IMR-90 (cell line): ENCODE measurements at regions not wholly inside any gene's neighbourhood (a gene's known extent, or its start where the extent isn't known, plus 50 kb on each side); places are given as distances from the start of the nearest gene placed in this dataset.

Experiments
- CEBPB ChIP-seq: IDR thresholded peaks from 2 replicates; pipeline ENCODE4 v1.6.1; 2012; ENCODE audit warnings: low read depth, low read length, improper control_type of control experiment
- CTCF ChIP-seq: conservative IDR thresholded peaks from 2 replicates; pipeline ENCODE4 v1.5.1; 2012; ENCODE audit warnings: mild to moderate bottlenecking, low read depth, low read length, improper control_type of control experiment
- MAFK ChIP-seq: IDR thresholded peaks from 2 replicates; pipeline ENCODE4 v1.6.1; 2012; ENCODE audit warnings: low read depth, low read length, improper control_type of control experiment
- POLR2A ChIP-seq: IDR thresholded peaks from 2 replicates; pipeline ENCODE4 v1.6.1; 2012; ENCODE audit warnings: mild to moderate bottlenecking, low read depth, low read length
- RAD21 ChIP-seq: IDR thresholded peaks from 2 replicates; pipeline ENCODE4 v1.6.1; 2012; ENCODE audit warnings: low read length, improper control_type of control experiment
- SMC3 ChIP-seq: fragments of 150-350 bp; IDR thresholded peaks from 2 replicates; pipeline ENCODE4 v1.6.1; 2016; ENCODE audit warnings: low read depth, mild to moderate bottlenecking, antibody characterized with exemption, low read length, moderate library complexity

GRCh38 chr3:145089337-145089736 lies 1071.6 kb downstream of the PLOD2 start:
- TF ChIP-seq CTCF: no peak
- TF ChIP-seq POLR2A: no peak
- TF ChIP-seq SMC3: no peak
- no peak for TF ChIP-seq CEBPB
- TF ChIP-seq MAFK: no peak
- no peak for TF ChIP-seq RAD21
